ENCODE measurements at regions not wholly inside any gene's neighbourhood (a gene's known extent, or its start where the extent isn't known, plus 50 kb on each side); places are given as distances from the start of the nearest gene placed in this dataset.

DNA sequence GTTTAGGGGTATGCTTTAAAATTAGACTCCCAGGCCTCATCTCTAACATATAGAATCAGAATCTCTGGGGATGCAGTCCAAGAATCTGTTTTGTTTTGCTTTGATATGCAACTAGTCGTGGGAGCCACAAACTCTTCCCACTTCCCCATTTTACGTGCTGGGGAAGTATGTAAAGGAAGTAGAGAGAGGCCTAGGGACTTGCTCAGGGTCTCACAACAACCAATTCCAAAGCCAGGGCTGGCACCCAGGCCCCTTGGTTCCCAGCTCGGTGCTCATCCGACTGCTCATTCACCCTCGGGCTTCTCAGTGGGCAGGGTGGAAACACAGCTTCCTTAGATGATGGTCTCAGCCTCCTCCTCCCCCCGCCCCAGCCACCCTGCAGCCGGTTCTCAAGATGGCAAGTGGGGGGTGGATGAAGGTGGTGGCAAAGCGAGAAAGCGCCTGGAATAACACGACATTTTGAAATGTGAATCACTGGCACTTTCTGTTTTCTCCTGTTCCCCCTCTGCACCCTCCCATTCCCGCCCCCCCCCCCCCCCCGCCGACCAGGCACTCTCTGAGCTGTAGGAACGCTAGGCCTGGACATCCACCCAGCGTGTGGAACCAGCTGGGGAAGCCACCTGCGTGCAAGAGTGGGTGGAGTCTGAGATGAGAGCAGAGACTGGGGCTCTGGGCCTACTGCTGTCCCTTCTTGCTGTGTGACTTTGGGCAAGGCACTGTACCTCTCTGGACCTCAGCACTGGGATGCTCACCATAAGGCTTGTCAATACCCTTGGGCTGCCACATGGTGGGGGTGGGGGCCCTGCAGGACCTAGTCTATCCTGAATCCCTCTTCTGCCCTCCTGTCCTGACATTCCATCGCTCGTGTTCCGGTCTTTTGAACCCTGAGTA lies 214.5 kb downstream of the RPLP1 start:
- Histone ChIP-seq H3K27me3 (ENCODE audit: control insufficient read depth, insufficient read depth, low read length) (peaks cover 83% of the 10 kb centered on the region), H3K4me1 (ENCODE audit: control insufficient read depth, insufficient read depth, low read length) (no peaks in the 10 kb centered on the region), H3K4me3 (ENCODE audit: insufficient read depth, low read depth, low read length) (no peak overlapping the region), H3K27ac (ENCODE audit: insufficient read depth, low read length) (no peak overlapping the region), H3K79me1 (ENCODE audit: low read depth in 1 of 2, low read length in 2 of 2) (no peaks in the 10 kb centered on the region), H2AK9ac (replicated peaks; ENCODE audit: low read depth, low read length, poor library complexity) (no peak overlapping the region), H3K4ac (ENCODE audit: low read depth, low read length) (no peak overlapping the region), H3K18ac (ENCODE audit: low read depth, low read length) (no peak overlapping the region), H3K56ac (ENCODE audit: extremely low read depth, insufficient read depth, low read length) (no peak overlapping the region), H4K8ac (ENCODE audit: low read depth in 2 of 2, low read length in 2 of 2) (no peak overlapping the region), H3K23ac (ENCODE audit: low read depth, low read length) (no peak overlapping the region), H2BK20ac (ENCODE audit: low read depth, low read length) (no peak overlapping the region), H2BK15ac (ENCODE audit: low read depth, low read length) (no peak overlapping the region), H4K91ac (ENCODE audit: insufficient read depth, low read depth, low read length) (no peak overlapping the region), H3K14ac (replicated peaks; ENCODE audit: low read depth, low read length) (no peak overlapping the region), H2AK5ac (ENCODE audit: low read depth, low read length) (no peak overlapping the region), H3K36me3 (ENCODE audit: control insufficient read depth, insufficient read depth, low read length) (no peaks in the 10 kb centered on the region), H2BK120ac (ENCODE audit: low read depth, low read length) (no peak overlapping the region), H3K4me2 (ENCODE audit: low read depth, low read length) (no peak overlapping the region), H4K5ac (ENCODE audit: low read depth, low read length) (no peak overlapping the region), H2BK5ac (ENCODE audit: low read depth, low read length, poor library complexity, severe bottlenecking) (no peak overlapping the region), H2AFZ (replicated peaks; ENCODE audit: low read length, poor library complexity) (no peak overlapping the region), H4K20me1 (ENCODE audit: insufficient read depth, low read length) (no peaks in the 10 kb centered on the region; the same call in 1 of the 2 replicates), H3K9ac (ENCODE audit: low read depth, low read length) (no peak overlapping the region), H3K9me3 (ENCODE audit: control insufficient read depth, insufficient read depth, low read length) (no peaks in the 10 kb centered on the region), H3K9me1 (ENCODE audit: insufficient read depth, low read length) (no peaks in the 10 kb centered on the region)
- ChIA-PET POLR2A (ENCODE audit: unreplicated experiment) (no interaction called here), CTCF (no interaction called here)
- TF ChIP-seq RAD21 (IDR thresholded peaks at IDR 0.05; ENCODE audit: low read length) = no peak
- no peak for TF ChIP-seq RCOR1 (IDR thresholded peaks at IDR 0.05; ENCODE audit: insufficient replicate concordance, low read length)
- TF ChIP-seq, protein P1, sequence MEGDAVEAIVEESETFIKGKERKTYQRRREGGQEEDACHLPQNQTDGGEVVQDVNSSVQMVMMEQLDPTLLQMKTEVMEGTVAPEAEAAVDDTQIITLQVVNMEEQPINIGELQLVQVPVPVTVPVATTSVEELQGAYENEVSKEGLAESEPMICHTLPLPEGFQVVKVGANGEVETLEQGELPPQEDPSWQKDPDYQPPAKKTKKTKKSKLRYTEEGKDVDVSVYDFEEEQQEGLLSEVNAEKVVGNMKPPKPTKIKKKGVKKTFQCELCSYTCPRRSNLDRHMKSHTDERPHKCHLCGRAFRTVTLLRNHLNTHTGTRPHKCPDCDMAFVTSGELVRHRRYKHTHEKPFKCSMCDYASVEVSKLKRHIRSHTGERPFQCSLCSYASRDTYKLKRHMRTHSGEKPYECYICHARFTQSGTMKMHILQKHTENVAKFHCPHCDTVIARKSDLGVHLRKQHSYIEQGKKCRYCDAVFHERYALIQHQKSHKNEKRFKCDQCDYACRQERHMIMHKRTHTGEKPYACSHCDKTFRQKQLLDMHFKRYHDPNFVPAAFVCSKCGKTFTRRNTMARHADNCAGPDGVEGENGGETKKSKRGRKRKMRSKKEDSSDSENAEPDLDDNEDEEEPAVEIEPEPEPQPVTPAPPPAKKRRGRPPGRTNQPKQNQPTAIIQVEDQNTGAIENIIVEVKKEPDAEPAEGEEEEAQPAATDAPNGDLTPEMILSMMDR (conservative IDR thresholded peaks at IDR 0.05; ENCODE audit: low read depth, low read length) = no peak
- TF ChIP-seq NFE2L2 (IDR thresholded peaks at IDR 0.05; ENCODE audit: low read depth, low read length) = no peak
- TF ChIP-seq BHLHE40 (IDR thresholded peaks at IDR 0.05; ENCODE audit: low read depth, low read length) = no peak
- no peak for TF ChIP-seq CEBPB (IDR thresholded peaks at IDR 0.05; ENCODE audit: low read depth, low read length)
- no peak for TF ChIP-seq RFX5 (IDR thresholded peaks at IDR 0.05; ENCODE audit: low read depth, low read length)
- no peak for TF ChIP-seq FOS (IDR thresholded peaks at IDR 0.05; ENCODE audit: low read depth, low read length)
- TF ChIP-seq, protein P2, sequence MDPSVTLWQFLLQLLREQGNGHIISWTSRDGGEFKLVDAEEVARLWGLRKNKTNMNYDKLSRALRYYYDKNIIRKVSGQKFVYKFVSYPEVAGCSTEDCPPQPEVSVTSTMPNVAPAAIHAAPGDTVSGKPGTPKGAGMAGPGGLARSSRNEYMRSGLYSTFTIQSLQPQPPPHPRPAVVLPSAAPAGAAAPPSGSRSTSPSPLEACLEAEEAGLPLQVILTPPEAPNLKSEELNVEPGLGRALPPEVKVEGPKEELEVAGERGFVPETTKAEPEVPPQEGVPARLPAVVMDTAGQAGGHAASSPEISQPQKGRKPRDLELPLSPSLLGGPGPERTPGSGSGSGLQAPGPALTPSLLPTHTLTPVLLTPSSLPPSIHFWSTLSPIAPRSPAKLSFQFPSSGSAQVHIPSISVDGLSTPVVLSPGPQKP (IDR thresholded peaks at IDR 0.05; ENCODE audit: borderline replicate concordance, low read depth, low read length) = no peak
- TF ChIP-seq MXI1 (IDR thresholded peaks at IDR 0.05; ENCODE audit: borderline replicate concordance, low read depth, low read length) = no peak
- no peak for TF ChIP-seq POLR2A (IDR thresholded peaks at IDR 0.05; ENCODE audit: low read depth, low read length)
- TF ChIP-seq CHD1 (IDR thresholded peaks at IDR 0.05; ENCODE audit: low read depth, low read length) = no peak
- no peak for TF ChIP-seq SMC3 (IDR thresholded peaks at IDR 0.05; ENCODE audit: low read depth, low read length)
- TF ChIP-seq MAZ (IDR thresholded peaks at IDR 0.05; ENCODE audit: borderline replicate concordance, low read depth, low read length) = no peak
- TF ChIP-seq, protein P3, sequence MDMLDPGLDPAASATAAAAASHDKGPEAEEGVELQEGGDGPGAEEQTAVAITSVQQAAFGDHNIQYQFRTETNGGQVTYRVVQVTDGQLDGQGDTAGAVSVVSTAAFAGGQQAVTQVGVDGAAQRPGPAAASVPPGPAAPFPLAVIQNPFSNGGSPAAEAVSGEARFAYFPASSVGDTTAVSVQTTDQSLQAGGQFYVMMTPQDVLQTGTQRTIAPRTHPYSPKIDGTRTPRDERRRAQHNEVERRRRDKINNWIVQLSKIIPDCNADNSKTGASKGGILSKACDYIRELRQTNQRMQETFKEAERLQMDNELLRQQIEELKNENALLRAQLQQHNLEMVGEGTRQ (IDR thresholded peaks at IDR 0.05; ENCODE audit: low read depth, low read length) = no peak
- TF ChIP-seq MAFK (IDR thresholded peaks at IDR 0.05; ENCODE audit: low read depth, low read length) = no peak
- ATAC-seq (ENCODE audit: low read depth) (no peak), DNase-seq (no peak)
- BruUV-seq (replicated peaks) = no TSS peak
- in situ Hi-C loops (cut with MboI; ENCODE audit: low sequenced_read_pairs) = no loop called here
- WGBS, 2 experiments (ENCODE audit: extremely low coverage in 2 of 2, insufficient read length in 1 of 2) = no CpG with 5 or more reads among the region's 19 CpGs
- intact Hi-C loops (cut with micrococcal nuclease) = no loop called here
- dilution Hi-C loops (cut with HindIII; ENCODE audit: low sequenced_read_pairs, unreplicated experiment) = no loop called here
